ENCODE measurements at regions not wholly inside any gene's neighbourhood (a gene's known extent, or its start where the extent isn't known, plus 50 kb on each side); places are given as distances from the start of the nearest gene placed in this dataset.

DNA sequence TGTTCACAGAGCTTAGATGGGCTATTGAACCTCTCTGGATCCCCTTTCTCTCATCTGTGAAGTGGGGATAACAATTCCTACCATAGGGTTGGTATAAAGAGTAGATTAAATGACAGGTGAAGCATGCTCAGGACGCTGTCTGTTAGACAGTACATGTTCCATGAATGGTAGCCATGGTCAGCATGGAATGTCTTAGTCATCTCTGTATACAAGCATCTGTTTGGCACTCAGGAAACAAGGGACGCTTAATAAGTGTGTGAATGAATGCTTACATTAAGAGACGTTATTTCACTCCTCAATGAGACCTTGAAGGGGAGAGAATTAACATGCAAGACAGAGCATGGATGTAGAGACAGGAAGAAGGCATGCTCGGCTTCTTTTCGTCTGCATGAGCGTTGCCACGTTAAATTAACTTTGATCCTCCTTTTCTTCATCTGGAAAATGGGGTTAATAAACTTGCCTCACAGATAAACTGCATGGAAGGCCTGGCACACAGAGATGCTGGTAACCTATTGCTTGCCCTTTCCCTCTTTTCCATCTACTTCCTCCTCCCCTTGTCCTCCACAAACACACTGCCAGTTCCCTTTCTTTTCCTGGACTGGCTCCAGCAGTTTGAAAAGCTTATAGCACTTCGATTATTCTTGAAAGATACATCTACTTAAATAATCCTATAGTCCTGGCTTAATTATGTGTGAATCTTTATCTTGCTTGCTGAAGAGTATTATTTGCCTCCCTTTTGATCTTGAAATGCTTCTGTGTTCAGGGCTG lies 267.2 kb upstream of the MTNR1B start:
- no peak for DNase-seq (ENCODE audit: low read depth, low spot score)

DNA sequence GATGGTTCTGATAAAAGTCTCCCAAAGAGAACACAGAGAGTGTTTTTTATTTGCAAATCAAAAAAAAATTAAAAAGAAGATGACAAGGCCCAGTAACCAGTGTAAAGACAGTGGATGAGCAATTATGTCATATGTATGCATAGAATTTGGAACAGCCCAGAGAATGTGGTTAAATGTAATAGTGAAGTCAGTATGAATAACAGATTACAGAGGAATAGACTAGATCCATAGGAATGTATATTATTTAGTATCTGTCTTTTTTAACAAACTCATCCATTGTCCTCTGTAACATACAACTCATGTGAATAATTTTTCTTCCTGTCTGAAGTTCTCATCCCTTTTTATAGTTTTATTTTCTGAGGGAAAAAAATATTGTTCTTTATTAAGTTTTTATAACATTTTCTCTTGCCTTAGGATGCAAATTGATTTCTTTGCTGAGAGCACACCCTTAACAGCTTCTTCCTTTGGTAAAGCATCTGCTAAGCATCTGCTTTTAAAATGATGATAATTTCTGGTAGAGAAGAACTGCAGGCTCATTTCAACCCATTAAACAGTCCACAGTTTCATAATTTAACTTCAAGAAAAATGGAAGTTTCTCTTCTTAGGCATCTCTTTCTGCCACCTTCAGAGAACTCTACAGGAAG lies 266.5 kb upstream of the MTNR1B start:
- no peak for DNase-seq (ENCODE audit: low read depth, low spot score)

DNA sequence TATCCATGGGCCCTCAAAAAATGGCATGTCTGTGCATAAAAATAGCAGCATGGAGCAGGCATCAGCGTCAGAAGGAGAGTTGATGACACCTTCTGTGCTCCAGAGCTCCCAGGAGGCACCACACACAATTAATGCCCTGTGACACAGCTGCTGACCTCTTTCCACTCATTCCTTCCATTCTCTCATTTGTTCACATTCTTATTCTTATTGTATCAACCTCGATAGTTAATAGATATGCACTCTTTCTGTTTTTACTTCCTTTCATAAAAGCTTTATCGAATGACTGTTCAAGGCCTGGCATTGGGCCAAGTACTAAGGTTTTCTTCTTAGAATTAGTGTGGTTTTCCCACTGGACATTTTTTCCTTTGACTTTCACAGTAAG lies 266.0 kb upstream of the MTNR1B start:
- DNase-seq (ENCODE audit: low read depth, low spot score) = no peak

DNA sequence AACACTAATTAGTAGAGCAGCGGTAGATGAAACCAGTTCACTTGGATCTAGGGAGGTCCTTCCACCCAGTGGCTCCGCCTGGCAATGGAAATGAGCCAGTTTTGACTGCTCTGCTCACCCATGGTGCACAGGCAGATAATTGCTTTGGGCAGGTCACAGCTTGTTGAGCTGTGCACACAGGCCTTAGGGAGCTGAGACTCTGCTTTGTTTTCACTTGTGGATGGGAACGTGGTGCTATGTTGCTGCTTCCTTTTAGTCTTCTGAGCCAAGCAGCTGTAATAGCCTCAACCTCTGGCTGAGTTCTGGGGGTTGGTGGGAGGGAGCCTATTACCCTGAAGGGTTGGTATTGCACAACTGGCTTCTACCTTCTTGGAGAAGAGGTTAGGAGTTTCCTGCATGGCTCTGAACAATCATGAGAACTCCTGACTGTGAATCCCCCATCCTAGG lies 262.3 kb upstream of the MTNR1B start:
- DNase-seq (ENCODE audit: low read depth, low spot score) = no peak

DNA sequence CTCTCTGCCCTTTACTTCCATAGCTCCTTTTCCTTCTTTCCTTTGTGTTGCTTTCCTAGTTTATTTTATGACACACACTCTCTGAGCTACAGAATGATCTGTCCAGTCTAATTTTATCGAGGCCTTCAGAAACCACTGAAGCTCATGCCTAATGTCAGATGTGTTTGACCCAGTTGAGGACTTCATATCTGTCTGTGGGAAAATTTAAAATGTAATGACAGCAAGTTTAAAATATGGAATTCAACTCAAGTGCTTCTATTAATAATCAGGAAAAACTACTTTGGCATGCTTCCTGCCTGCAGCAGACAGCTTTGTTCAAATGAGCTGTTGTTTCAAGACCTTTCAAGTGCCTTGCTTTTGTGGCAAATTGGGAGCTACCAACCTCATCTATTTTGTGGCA lies 261.8 kb upstream of the MTNR1B start:
- no peak for DNase-seq (ENCODE audit: low read depth, low spot score)

DNA sequence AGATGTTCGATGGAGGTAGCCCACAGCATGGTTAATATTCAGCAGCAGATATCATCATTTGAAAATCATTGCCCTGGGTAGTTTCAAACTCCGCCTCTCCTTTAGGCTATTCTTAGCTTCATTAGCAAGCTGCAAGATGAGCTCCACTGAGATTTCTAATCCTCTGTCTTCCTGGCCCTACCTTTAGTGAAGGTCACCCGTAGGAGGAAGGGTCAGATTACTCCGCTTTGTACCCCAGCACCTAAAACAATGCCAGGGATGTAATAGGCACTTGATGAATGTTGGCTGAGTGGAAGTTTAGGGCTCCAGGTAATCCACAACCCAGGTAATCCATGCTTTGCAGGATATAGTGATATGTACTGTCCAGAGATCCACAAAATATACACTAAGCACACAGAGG lies 260.1 kb upstream of the MTNR1B start:
- DNase-seq (ENCODE audit: low read depth, low spot score) = no peak

DNA sequence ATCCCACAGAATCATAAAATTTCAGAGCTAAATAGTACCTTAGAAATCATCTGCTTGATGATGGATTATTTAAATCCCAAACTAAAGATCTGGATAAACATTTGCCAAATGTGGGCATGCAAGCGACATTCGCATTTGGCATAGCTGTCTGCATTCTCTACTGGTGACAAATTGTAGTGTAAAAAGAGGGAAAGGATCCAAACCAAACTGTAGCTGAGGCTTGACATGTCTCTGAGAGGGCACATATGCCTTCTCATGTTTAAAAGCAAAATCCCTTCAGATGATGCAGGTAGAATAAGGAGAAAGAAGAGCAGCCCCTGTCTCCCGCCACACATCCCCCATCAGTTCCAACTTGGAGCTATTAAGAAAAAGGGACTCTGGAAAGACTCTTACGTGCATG lies 257.5 kb upstream of the MTNR1B start:
- no peak for DNase-seq (ENCODE audit: low read depth, low spot score)

DNA sequence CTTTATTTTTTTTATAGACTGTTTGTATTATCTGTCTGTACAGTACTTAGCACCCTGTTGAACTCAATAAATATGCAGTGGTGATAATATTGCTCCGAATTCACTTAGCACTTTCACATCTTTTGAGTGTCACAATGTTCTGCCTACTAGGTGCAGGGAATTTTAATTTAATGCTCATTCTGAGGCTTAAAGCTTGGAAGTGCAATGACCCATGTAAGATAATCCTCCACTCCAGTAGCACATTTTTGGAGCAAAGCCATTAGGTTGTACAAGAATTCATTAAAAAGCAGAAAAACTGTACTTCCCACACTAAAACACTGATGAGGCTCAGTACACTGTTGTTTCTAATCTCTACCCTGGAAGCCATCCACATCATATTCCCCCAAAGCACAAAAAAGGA lies 255.3 kb upstream of the MTNR1B start:
- DNase-seq (ENCODE audit: low read depth, low spot score) = no peak

DNA sequence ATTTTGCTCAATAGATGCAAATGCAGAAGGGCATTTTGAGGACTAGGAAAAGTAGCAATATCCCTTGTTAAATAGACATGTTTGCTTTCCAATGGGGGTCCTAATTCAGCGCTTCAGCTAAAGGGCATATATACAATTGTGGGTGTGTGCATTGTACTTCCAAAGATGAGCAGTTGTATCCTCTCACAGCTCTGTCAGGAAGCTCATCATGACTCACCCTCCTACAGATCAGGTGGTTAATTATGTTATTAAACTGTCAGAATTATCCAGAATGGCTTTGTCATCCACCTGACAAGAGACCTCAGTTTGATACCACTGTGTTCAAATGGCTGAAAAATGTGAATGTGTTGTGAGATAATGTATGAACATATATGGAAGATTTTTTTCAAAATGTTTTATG lies 252.2 kb upstream of the MTNR1B start:
- no peak for DNase-seq (ENCODE audit: low read depth, low spot score)

DNA sequence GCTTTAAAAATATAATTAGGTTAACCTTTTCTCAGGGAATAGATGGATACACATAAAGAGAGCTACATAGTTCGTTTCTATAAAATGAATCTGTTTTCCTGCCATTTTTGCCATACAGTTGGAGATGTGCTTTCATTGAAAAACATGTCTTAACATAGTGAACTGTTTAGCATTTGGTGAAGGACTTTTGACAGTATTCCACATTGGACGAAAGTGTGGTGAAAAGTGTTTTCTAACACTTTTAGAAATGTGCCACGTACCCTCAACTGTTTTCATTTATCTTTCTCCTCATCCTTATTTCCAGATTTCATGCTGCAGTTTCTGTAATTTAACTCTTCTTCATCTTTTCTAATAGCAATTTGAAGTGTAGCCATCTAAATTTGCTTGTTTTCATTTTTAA lies 249.1 kb upstream of the MTNR1B start:
- DNase-seq (ENCODE audit: low read depth, low spot score) = no peak

DNA sequence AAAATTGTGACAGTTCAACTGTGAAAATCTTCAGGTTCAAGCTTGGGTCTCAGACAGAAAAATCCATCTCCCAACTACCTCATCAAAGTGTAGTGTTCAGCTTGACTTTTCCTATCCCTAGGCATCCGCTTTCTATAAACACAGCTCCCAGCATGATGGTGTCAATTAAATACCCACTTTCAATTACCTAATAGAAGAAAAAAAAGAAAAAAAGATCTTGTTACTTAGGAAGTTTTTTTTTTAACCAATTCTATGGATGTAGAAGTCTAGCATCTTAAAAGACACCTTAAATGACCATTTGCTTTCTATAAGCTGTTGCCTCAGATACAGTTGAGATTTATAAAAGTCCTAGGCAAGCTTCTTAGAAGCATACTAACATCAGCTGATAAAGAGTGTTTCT lies 244.1 kb upstream of the MTNR1B start:
- DNase-seq (ENCODE audit: low read depth, low spot score) = no peak

DNA sequence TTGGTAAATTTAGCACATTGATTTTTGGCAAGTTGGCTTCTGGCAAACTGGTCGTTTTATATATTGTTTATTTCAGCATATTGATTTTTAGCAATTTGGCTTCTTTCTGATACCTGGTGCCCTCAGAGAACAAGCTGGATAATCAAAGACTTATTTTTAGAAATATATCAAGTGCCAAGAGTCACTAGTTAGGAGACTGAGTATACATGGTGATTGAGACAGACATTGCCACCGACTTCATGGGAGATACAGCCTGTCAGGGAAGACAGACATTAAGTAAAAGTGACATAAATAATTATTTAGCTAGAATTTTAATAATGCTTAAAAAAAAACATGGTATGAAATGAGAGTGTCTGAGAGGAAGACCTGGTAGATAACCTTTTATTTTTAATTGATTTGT lies 242.3 kb upstream of the MTNR1B start:
- DNase-seq (ENCODE audit: low read depth, low spot score) = no peak

DNA sequence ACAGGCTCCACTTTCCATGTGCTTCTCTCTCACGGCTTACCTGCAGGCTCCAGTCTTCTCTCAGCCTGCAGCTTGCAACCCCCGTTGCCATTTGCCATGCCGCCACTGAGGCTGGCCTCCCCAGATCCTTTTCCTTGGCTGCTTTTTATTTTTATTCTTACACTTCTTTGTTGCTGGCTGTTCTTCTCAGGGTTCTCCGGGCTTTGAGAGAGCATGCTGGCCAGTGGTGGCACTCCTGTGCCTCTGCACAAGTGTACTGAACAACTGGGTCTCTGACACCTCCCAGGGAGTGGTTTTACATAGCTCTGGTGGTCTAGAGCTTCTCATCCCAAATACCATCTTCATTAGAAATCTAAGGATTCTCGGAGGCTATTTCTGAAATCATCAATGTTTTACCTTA lies 241.7 kb upstream of the MTNR1B start:
- no peak for DNase-seq (ENCODE audit: low read depth, low spot score)

DNA sequence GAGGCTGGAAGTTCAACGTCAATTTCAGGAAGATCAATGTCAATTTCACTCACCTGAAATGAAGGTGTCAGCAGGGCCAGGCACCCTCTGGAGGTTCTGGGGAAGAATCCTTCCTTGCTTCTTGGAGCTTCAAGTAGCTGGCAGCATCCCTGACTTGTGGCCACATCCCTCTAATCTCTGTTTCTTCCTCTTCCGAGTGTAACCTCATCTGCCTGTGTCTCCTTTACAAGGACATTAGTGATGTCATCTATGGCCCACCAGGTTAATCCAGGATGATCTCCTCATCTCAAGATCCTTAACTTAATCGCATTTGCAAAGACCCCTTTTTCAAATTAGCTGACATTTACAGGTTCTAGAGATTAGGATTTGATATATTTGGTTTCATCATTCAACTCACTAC lies 240.8 kb upstream of the MTNR1B start:
- no peak for DNase-seq (ENCODE audit: low read depth, low spot score)

DNA sequence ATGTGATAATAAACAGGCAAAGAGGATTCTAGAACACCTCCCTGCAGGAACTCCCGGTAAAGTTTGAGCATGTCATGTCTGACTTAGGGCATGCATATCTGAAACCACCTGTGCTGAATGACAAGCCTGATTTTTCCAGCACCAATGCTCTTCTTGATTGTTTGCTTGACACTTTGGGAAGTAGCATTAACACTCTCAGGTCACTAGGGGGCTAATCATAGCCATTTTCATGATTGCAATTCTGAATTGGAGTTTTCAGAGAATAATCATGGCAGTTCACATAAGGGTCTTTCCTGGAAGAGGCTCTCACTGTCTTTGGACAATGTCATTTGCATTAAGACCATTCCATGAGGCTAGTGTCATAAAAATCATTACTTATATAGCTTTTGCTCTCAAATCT lies 234.4 kb upstream of the MTNR1B start:
- DNase-seq (ENCODE audit: low read depth, low spot score) = no peak

DNA sequence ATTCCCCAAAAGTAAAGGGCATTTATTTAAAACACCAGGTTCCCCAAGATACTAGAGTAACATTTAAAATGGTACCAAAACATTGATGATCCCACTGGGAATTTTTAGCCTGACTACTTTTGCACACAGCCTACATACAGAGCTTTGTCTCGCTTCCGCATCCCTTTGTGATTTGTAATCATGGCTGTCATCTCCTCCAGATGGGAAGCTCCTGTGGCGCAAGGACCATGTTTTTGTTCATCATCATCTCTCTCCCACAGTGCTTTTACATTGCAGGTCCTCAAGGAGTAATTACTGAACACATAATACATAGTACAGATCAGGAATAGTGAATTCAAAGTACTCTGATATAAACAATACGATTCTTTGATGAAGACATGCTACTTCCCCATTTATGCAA lies 231.2 kb upstream of the MTNR1B start:
- no peak for DNase-seq (ENCODE audit: low read depth, low spot score)

DNA sequence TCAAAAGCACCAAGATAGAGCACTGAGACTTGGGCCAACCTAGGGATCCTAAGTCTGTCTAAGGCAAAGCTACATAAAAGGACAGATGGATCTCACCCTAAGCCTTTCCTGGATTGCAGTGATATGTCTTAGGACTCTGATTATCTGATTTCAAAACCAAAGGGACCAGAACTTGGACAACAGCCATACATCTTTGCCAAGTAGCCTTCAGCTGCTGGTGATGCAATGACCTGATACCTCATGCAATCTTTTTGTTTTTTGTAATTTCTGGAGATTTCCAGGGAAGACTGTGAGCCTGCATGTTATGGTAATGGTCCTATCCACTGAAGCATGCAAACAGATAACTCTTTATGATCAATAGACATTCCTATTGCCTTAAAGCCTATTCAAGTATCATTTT lies 230.4 kb upstream of the MTNR1B start:
- DNase-seq (ENCODE audit: low read depth, low spot score) = no peak

DNA sequence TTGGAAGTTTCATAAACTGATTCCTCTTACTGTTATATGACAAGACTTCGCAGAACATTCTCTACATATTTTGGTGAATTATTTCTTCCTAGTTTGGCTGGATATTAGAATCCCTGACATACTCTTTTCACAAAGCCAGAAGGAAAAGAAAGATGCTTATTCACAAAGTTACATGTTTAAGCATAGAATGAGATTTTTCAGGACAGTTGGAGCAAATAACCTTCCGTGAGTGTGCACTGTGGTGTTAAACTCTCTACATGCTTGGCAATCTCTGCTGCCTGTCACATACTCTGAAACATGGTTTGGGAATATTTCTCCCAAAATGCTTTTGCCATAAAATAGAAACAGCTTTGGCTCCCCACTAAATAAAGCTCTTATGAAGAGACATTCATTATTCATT lies 230.0 kb upstream of the MTNR1B start:
- DNase-seq (ENCODE audit: low read depth, low spot score) = no peak

DNA sequence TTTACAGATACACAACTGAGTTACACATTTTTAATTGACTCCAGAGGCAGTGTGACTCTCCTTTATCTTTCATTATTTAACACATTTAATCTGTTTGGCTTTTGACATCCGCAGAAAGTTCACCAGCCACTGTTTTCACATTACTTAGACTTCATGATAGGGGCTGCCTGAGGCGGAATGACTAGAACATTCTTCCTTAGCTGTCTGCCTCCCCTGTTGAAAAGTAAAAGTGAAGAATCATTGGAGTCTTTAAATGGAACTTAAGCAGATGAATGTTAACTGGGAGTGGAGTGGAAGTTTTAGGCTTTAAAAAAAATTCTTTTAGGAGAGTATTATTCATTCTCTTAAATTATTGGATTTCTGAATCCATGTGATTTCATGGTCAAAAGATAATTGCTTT lies 229.2 kb upstream of the MTNR1B start:
- DNase-seq (ENCODE audit: low read depth, low spot score) = no peak

DNA sequence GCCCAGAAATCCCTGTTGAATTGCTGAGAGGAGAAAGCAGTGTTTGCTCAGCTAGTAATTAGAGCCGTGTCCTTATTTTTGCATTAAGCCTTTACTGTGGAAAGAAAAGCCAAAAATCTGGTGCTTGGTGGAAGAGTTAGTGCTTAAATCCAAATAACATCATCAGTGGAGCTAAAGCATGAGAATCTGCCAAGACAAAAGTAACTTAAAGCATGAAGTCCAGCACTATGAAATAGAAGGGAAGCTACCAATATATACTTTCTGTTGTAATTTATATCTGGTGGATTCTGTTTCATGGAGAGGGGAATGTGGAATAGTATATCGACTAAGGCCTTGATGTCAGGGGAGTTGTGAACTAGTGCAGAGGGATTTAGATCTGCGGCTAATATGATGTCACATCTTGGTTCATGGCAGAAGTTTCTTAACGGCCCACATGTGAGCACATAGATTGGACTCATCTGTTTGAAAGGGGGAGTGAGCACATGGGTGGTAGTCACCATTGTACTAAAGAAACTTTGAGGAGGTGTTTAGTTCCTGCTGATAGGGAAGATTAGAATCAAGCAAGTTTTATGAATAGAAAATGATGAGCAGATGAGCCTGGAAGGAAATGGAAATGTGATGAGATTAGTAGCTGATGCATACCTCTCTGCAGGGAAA lies 224.4 kb upstream of the MTNR1B start:
- DNase-seq (ENCODE audit: low read depth, low spot score) = no peak

DNA sequence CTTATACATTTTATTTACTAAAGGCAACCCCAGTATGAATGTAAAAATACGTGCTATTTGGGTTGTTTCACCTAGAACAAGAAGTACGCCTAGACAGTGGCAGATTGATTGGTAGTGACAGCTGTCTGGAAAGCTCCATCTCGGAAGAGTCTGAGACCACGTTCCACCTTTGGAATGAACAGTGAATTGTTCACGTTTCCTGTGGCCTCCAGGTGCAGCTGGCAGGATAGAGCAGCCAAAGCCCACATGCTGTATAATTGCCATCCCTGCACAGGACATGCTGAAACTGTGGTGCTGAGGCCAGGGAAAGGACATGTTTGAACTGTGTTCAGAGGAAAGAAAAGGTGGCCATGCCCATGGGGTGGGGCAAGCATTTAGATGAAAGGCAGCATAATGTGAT lies 218.7 kb upstream of the MTNR1B start:
- DNase-seq (ENCODE audit: low read depth, low spot score) = no peak

DNA sequence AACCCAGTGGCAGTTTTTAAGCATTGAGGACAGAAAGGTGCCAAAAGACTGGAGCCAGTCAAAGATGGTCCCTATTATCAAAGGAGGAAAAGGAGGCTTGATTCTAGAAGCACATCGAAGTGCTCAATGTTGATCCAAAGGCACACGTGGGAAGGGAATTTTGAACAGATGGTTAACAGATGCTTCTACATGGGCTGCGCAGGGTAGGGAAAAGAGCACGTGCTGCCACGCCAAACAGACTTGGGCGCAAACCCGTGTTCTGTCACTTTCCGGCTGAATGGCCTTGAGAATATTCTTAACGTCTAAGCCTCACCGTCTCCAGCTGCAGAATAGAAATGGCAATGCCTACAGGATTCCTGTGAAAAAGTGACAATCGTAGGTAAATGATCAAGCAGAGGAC lies 217.9 kb upstream of the MTNR1B start:
- DNase-seq (ENCODE audit: low read depth, low spot score) = no peak

DNA sequence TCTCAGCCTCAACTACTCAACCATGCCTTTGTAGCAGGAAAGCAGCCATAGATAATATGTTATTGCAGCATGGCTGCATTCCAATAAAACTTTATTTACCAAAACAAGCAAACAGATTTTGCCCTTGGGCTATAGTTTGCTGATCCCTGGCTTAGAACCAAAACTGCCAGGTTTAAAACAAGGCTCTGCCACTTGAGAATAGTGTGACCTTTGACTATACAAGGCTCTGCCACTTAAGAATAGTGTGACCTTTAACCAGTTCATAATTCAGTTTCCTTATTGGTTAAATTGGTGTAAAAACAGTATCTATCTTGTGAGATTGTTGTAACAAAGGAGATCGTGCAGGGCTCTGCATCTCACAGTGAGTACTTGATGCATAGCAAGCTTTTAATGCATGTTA lies 217.3 kb upstream of the MTNR1B start:
- DNase-seq (ENCODE audit: low read depth, low spot score) = no peak
